ENCODE measurements at regions not wholly inside any gene's neighbourhood (a gene's known extent, or its start where the extent isn't known, plus 50 kb on each side); places are given as distances from the start of the nearest gene placed in this dataset.

GRCh38 chr1:102107441-102107840, 110.7 kb upstream of the OLFM3 start:
- TF ChIP-seq CTCF (IDR thresholded peaks at IDR 0.05) (no peak), ZFX (IDR thresholded peaks at IDR 0.05; ENCODE audit: borderline replicate concordance) (no peak)

Measured in 22Rv1 (cell line).